Fibroblast of the aortic adventitia (primary cell): ENCODE measurements at regions not wholly inside any gene's neighbourhood (a gene's known extent, or its start where the extent isn't known, plus 50 kb on each side); places are given as distances from the start of the nearest gene placed in this dataset.

Source experiments
- DNase-seq: peaks from one replicate; pipeline ENCODE4 v3.0.0-alpha.2; 2010; ENCODE audit warnings: low read depth
- H3K4me3 ChIP-seq: 2 replicates; pipeline ENCODE4 v1.5.1; 2011; ENCODE audit warnings: low read depth, mild to moderate bottlenecking, control low read depth, low read length, moderate library complexity
- CTCF ChIP-seq: IDR thresholded peaks from 2 replicates; pipeline ENCODE4 v1.5.1; 2011; ENCODE audit warnings: mild to moderate bottlenecking, low read length, control low read depth, inconsistent platforms; ENCODE audit not compliant: insufficient read depth

GRCh38 chr2:188117706-188118105 is 174.0 kb upstream of the GULP1 start:
- no peak for TF ChIP-seq CTCF
- no peak for DNase-seq
- H3K4me3 ChIP-seq, result no peak overlapping the region

GRCh38 chr2:188118431-188118830 is 173.2 kb upstream of the GULP1 start:
- DNase-seq, result no peak
- H3K4me3 ChIP-seq, result no peak overlapping the region
- TF ChIP-seq CTCF, result no peak

- DNase-seq, result no peak
- no peak for TF ChIP-seq CTCF
- no peak overlapping the region for H3K4me3 ChIP-seq
Measured at GRCh38 chr2:188119112-188119838, 172.4 kb upstream of the GULP1 start.

- peak; percentile 19 for DNase-seq
- TF ChIP-seq CTCF, result no peak
Measured at GRCh38 chr2:188122985-188123384, 168.7 kb upstream of the GULP1 start.

GRCh38 chr2:188129677-188130076 is 162.0 kb upstream of the GULP1 start:
- no peak for DNase-seq
- no peak overlapping the region for H3K4me3 ChIP-seq
- no peak for TF ChIP-seq CTCF

More at GRCh38 chr2:188122985-188123384, 168.7 kb upstream of the GULP1 start:
- H3K4me3 ChIP-seq, result no peak overlapping the region

GRCh38 chr2:188130317-188130716 is 161.4 kb upstream of the GULP1 start:
- TF ChIP-seq CTCF, result no peak
- no peak for DNase-seq
- H3K4me3 ChIP-seq, result no peak overlapping the region

- TF ChIP-seq CTCF, result no peak
- no peak overlapping the region for H3K4me3 ChIP-seq
- no peak for DNase-seq
Measured at GRCh38 chr2:188131281-188131680, 160.4 kb upstream of the GULP1 start.
